HepG2 (cell line): ENCODE measurements at regions not wholly inside any gene's neighbourhood (a gene's known extent, or its start where the extent isn't known, plus 50 kb on each side); places are given as distances from the start of the nearest gene placed in this dataset.

Experiments used
- ATAC-seq: fragments of 200-7000 bp; cut with Tn5 transposase; 3 replicates; pipeline ENCODE4 v1.9.1; 2020; ENCODE audit warnings: mild to moderate bottlenecking, moderate library complexity
- BruUV-seq: library from RNA; stranded (reverse); fragments of 400-500 nt; replicated peaks from 2 replicates; lab custom pipeline; 2021; lab: Mats Ljungman, UMichigan
- CTCF ChIA-PET: fragments of 300-600 bp; formaldehyde crosslinking; extraction: SDS; loops from one replicate; lab custom pipeline; 2021; ENCODE audit warnings: low total read pairs, inconsistent platforms, low intra/inter-chr PET ratio; lab: Yijun Ruan, JAX
- POLR2A ChIA-PET: fragments of 350-600 bp; sonication (Branson Sonifier 250); formaldehyde crosslinking; loops from one replicate; lab custom pipeline; 2020; ENCODE audit warnings: antibody characterized with exemption, inconsistent platforms; lab: Yijun Ruan, JAX
- DNase-seq: peaks from one replicate; pipeline ENCODE4 v3.0.0-alpha.2; 2015; ENCODE audit warnings: low spot score
- FAIRE-seq: peaks from 3 replicates; lab custom pipeline; 2011; peaks lifted over from hg19 to GRCh38; lab: Jason Lieb, UNC
- H2AFZ ChIP-seq: one replicate; pipeline ENCODE4 v1.6.1; 2011; ENCODE audit warnings: low read length, inconsistent platforms
- H3K27ac ChIP-seq: fragments of 300-600 bp; 3 replicates; pipeline ENCODE4 v1.8.0; 2011; ENCODE audit warnings: mixed run types, mild to moderate bottlenecking, mixed read lengths, low read length, inconsistent platforms; ENCODE audit not compliant: insufficient read depth; ENCODE audit errors: extremely low read length
- H3K27me3 ChIP-seq, 2 experiments: fragments of 200-600 bp in 1 of 2; 2 replicates in 1 of 2; 3 replicates in 1 of 2; pipeline versions ENCODE4 v1.6.0 to v1.8.0; 2011; ENCODE audit warnings: low read length in 2 of 2, mild to moderate bottlenecking in 2 of 2, moderate library complexity in 2 of 2, inconsistent platforms in 1 of 2; ENCODE audit not compliant: insufficient read depth in 2 of 2, control insufficient read depth in 1 of 2
- H3K36me3 ChIP-seq, 2 experiments: fragments of 200-600 bp in 1 of 2; replicated peaks in 1 of 2; 2 replicates in 1 of 2; 3 replicates in 1 of 2; pipeline versions ENCODE4 v1.5.1 to v1.8.0; 2011; ENCODE audit warnings: low read length in 2 of 2, inconsistent platforms in 1 of 2; ENCODE audit not compliant: insufficient read depth in 2 of 2, control insufficient read depth in 1 of 2
- H3K4me1 ChIP-seq: 2 replicates; pipeline ENCODE4 v1.5.1; 2012; ENCODE audit warnings: low read length, inconsistent platforms; ENCODE audit not compliant: insufficient read depth
- H3K4me2 ChIP-seq: 2 replicates; pipeline ENCODE4 v1.6.0; 2011; ENCODE audit warnings: low read depth, low read length, inconsistent platforms
- H3K4me3 ChIP-seq, 3 experiments: fragments of 200-600 bp in 1 of 3; sonication (generic), shearing (Covaris generic) in 1 of 3; replicated peaks in 1 of 3; 2 replicates each; pipeline ENCODE4 v1.5.1; 2011 to 2016; ENCODE audit warnings: low read length in 3 of 3, inconsistent platforms in 2 of 3, low read depth in 2 of 3, mild to moderate bottlenecking in 2 of 3, control low read depth in 1 of 3, mixed read lengths in 1 of 3; ENCODE audit not compliant: insufficient read depth in 1 of 3
- H3K79me2 ChIP-seq: one replicate; pipeline ENCODE4 v1.6.1; 2011; ENCODE audit warnings: low read length, inconsistent platforms; ENCODE audit not compliant: insufficient read depth
- H3K9ac ChIP-seq: 2 replicates; pipeline ENCODE4 v1.6.0; 2011; ENCODE audit warnings: mild to moderate bottlenecking, low read depth, low read length, inconsistent platforms; ENCODE audit not compliant: insufficient read depth
- H3K9me3 ChIP-seq: 2 replicates; pipeline ENCODE4 v1.5.1; 2012; ENCODE audit warnings: mild to moderate bottlenecking, low read length
- H4K20me1 ChIP-seq: 2 replicates; pipeline ENCODE4 v1.6.0; 2011; ENCODE audit warnings: inconsistent platforms, mild to moderate bottlenecking, low read length, moderate library complexity; ENCODE audit not compliant: insufficient read depth
- CCDC6 ChIP-seq: sonication (generic); formaldehyde crosslinking; IDR thresholded peaks from 2 replicates; pipeline ENCODE4 v1.8.1; 2022; ENCODE audit warnings: mild to moderate bottlenecking, missing genetic modification reagents, moderate library complexity
- EED ChIP-seq: sonication (generic); formaldehyde crosslinking; IDR thresholded peaks from 2 replicates; pipeline ENCODE4 v1.5.0; 2020; ENCODE audit warnings: mild to moderate bottlenecking, missing genetic modification reagents
- FOXJ3 ChIP-seq: sonication (generic); formaldehyde crosslinking; IDR thresholded peaks from 2 replicates; pipeline ENCODE4 v1.4.0; 2020; ENCODE audit warnings: missing genetic modification reagents, mild to moderate bottlenecking, borderline replicate concordance
- FOXO1 ChIP-seq: sonication (generic); formaldehyde crosslinking; IDR thresholded peaks from 2 replicates; pipeline ENCODE4 v1.4.0; 2020; ENCODE audit warnings: missing genetic modification reagents
- JUND ChIP-seq: sonication (generic); formaldehyde crosslinking; IDR thresholded peaks from 2 replicates; pipeline ENCODE4 v1.8.0; 2022; ENCODE audit warnings: mild to moderate bottlenecking, missing genetic modification reagents
- LCORL ChIP-seq, 2 experiments: fragments of 450-650 bp in 1 of 2; sonication (generic) in 1 of 2; formaldehyde crosslinking in 1 of 2; IDR thresholded peaks; 2 replicates each; pipeline versions ENCODE4 v1.5.0 to v1.6.1; 2017 to 2020; ENCODE audit warnings: antibody characterized with exemption in 1 of 2, missing genetic modification reagents in 1 of 2
- RELA ChIP-seq: sonication (generic); formaldehyde crosslinking; IDR thresholded peaks from 2 replicates; pipeline ENCODE4 v1.4.0; 2020; ENCODE audit warnings: missing genetic modification reagents
- RFX1 ChIP-seq: fragments of 450-650 bp; IDR thresholded peaks from 2 replicates; pipeline ENCODE4 v1.6.1; 2017
- TEAD3 ChIP-seq: optimal IDR thresholded peaks from 2 replicates; pipeline ENCODE3; 2016; ENCODE audit warnings: borderline replicate concordance
- ZBTB40 ChIP-seq, 2 experiments: fragments of 450-650 bp in 1 of 2; sonication (generic) in 1 of 2; formaldehyde crosslinking in 1 of 2; IDR thresholded peaks; 2 replicates each; pipeline versions ENCODE4 v1.6.1 to v1.8.0; 2016 to 2022; ENCODE audit warnings: antibody characterized with exemption in 1 of 2, mild to moderate bottlenecking in 1 of 2, missing genetic modification reagents in 1 of 2
- ZFP41 ChIP-seq: sonication (generic); formaldehyde crosslinking; IDR thresholded peaks from 2 replicates; pipeline ENCODE4 v1.4.0; 2020; ENCODE audit warnings: mild to moderate bottlenecking, missing genetic modification reagents, borderline replicate concordance
- ZNF333 ChIP-seq: sonication (generic); formaldehyde crosslinking; IDR thresholded peaks from 2 replicates; pipeline ENCODE4 v1.4.0; 2020; ENCODE audit warnings: mild to moderate bottlenecking, missing genetic modification reagents, borderline replicate concordance
- ZNF569 ChIP-seq: sonication (generic); formaldehyde crosslinking; IDR thresholded peaks from 2 replicates; pipeline ENCODE4 v1.5.0; 2020; ENCODE audit warnings: mild to moderate bottlenecking, missing genetic modification reagents, moderate library complexity, borderline replicate concordance
- WGBS: methylation state at CpG from one replicate; pipeline ENCODE4 v1.1.6; 2017; ENCODE audit warnings: low lambda C conversion rate; 5-methylcytosine and 5-hydroxymethylcytosine counted together
- in situ Hi-C: cut with HindIII; loops from 2 replicates; pipeline ENCODE4 v1.10.0; 2017; ENCODE audit warnings: low pct_unique_long_range_greater_than_20kb; ENCODE audit not compliant: extremely low pct_ligation_motif_present
- intact Hi-C: fragments of 100-400 bp; cut with micrococcal nuclease; formaldehyde crosslinking; loops from one replicate; pipeline ENCODE4 v1.10.0; 2022; ENCODE audit not compliant: unreplicated experiment
- TF ChIP-seq, protein P1 (sequence below): sonication (generic); formaldehyde crosslinking; conservative IDR thresholded peaks from 2 replicates; pipeline ENCODE4 v1.4.0; 2020; ENCODE audit warnings: missing genetic modification reagents

DNA sequence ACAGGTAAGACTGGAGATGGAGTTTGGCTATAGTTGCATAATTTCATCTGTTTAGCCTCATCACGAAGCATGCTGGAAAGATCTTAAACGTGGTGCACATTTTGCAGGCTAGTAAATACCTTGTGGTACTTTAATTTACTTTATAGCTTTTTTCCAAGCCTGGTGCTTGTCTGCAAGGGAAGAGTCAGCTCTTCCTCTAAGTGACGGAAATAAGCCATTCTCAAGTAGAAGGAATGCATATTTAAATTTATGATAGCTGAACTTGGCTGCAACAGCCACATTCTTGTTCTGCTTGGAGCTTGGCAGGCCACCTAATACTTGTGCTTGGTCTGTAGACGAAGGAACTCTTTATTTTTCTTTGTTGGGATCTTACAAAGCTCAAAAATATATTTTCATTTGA lies 188.0 kb upstream of the PIK3R1 start:
- FAIRE-seq (no peak), DNase-seq (no peak), ATAC-seq (no peak)
- H3K36me3 ChIP-seq: no peaks in the 10 kb centered on the region
- H3K27me3 ChIP-seq: no peaks in the 10 kb centered on the region; a peak in 1 of 5 replicates
- WGBS: 12% methylated on average over 4 of the region's 4 CpGs
- ChIA-PET CTCF (no interaction called here), POLR2A (no interaction called here)
- no peaks in the 10 kb centered on the region for H3K79me2 ChIP-seq
- H4K20me1 ChIP-seq: no peaks in the 10 kb centered on the region
- H3K4me2 ChIP-seq: no peak overlapping the region
- H3K27ac ChIP-seq: no peak overlapping the region
- no peaks in the 10 kb centered on the region for H3K4me1 ChIP-seq
- no peak overlapping the region for H2AFZ ChIP-seq
- BruUV-seq: no TSS peak
- no peak overlapping the region for H3K9ac ChIP-seq
- intact Hi-C loops (no loop called here), in situ Hi-C loops (no loop called here)
- H3K9me3 ChIP-seq: no peaks in the 10 kb centered on the region
- no peak overlapping the region for H3K4me3 ChIP-seq
- TF ChIP-seq EED (CRISPR knock-in tag) (no peak), JUND (no peak), CCDC6 (no peak), RELA (no peak), FOXJ3 (CRISPR knock-in tag) (no peak), ZNF569 (CRISPR knock-in tag) (no peak), LCORL (IDR thresholded peaks at IDR 0.05) (no peak), LCORL (CRISPR knock-in tag; IDR thresholded peaks at IDR 0.05) (no peak), ZNF333 (CRISPR knock-in tag) (no peak), ZFP41 (CRISPR knock-in tag) (no peak), ZBTB40 (IDR thresholded peaks at IDR 0.05) (no peak), ZBTB40 (CRISPR knock-in tag; IDR thresholded peaks at IDR 0.05) (no peak), RFX1 (no peak), FOXO1 (CRISPR knock-in tag) (no peak), TEAD3 (CRISPR knock-in tag) (no peak)
- TF ChIP-seq, protein P1, sequence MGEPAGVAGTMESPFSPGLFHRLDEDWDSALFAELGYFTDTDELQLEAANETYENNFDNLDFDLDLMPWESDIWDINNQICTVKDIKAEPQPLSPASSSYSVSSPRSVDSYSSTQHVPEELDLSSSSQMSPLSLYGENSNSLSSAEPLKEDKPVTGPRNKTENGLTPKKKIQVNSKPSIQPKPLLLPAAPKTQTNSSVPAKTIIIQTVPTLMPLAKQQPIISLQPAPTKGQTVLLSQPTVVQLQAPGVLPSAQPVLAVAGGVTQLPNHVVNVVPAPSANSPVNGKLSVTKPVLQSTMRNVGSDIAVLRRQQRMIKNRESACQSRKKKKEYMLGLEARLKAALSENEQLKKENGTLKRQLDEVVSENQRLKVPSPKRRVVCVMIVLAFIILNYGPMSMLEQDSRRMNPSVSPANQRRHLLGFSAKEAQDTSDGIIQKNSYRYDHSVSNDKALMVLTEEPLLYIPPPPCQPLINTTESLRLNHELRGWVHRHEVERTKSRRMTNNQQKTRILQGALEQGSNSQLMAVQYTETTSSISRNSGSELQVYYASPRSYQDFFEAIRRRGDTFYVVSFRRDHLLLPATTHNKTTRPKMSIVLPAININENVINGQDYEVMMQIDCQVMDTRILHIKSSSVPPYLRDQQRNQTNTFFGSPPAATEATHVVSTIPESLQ (CRISPR knock-in tag): no peak
